Chondrocyte (in vitro differentiated cells): ENCODE measurements at regions not wholly inside any gene's neighbourhood (a gene's known extent, or its start where the extent isn't known, plus 50 kb on each side); places are given as distances from the start of the nearest gene placed in this dataset.

Source experiments
- DNase-seq: peaks from one replicate; pipeline ENCODE4 v3.0.0; 2021; ENCODE audit warnings: mixed read lengths, low spot score
- H3K27ac Mint-ChIP-seq: one replicate; pipeline ENCODE4 v1.8.0; 2021; ENCODE audit warnings: mild to moderate bottlenecking, moderate library complexity, mixed read lengths; ENCODE audit not compliant: unreplicated experiment
- H3K27me3 Mint-ChIP-seq: 2 replicates; pipeline ENCODE4 v1.8.0; 2021; ENCODE audit warnings: low read depth, mixed read lengths
- H3K36me3 Mint-ChIP-seq: 2 replicates; pipeline ENCODE4 v1.8.0; 2021; ENCODE audit warnings: low read depth, mixed read lengths
- H3K4me1 Mint-ChIP-seq: 2 replicates; pipeline ENCODE4 v1.8.0; 2021; ENCODE audit warnings: low read depth, mild to moderate bottlenecking, mixed read lengths
- H3K4me3 Mint-ChIP-seq: one replicate; pipeline ENCODE4 v1.8.0; 2021; ENCODE audit warnings: mild to moderate bottlenecking, moderate library complexity, mixed read lengths; ENCODE audit not compliant: unreplicated experiment
- H3K9me3 Mint-ChIP-seq: 2 replicates; pipeline ENCODE4 v1.8.0; 2021; ENCODE audit warnings: low read depth, mixed read lengths
- TF ChIP-seq, protein P1 (sequence below): fragments of 200-600 bp; sonication (generic); IDR thresholded peaks from 2 replicates; pipeline ENCODE4 v1.5.0; 2021; ENCODE audit warnings: antibody characterized with exemption, mild to moderate bottlenecking, moderate library complexity

DNA sequence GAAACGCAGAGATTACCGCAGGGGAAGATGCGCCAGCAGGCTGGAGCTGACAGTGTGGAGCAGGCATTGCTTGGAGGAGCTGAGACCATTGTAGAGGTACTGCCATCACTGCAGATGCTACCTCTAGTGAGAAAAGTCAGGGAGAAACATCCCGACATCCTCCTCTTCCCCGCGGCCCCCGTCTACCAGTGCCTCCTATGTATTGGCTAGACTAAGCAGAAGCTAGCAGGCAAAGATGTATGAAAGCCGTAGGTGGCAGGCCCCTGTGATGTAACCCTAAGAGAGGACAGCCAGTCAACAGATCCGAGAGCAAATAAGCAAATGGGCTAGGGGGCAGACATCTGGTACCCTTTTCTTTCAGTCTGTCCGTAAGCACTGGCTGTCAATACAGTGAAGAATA, 115.5 kb upstream of the ACTBL2 start:
- TF ChIP-seq, protein P1, sequence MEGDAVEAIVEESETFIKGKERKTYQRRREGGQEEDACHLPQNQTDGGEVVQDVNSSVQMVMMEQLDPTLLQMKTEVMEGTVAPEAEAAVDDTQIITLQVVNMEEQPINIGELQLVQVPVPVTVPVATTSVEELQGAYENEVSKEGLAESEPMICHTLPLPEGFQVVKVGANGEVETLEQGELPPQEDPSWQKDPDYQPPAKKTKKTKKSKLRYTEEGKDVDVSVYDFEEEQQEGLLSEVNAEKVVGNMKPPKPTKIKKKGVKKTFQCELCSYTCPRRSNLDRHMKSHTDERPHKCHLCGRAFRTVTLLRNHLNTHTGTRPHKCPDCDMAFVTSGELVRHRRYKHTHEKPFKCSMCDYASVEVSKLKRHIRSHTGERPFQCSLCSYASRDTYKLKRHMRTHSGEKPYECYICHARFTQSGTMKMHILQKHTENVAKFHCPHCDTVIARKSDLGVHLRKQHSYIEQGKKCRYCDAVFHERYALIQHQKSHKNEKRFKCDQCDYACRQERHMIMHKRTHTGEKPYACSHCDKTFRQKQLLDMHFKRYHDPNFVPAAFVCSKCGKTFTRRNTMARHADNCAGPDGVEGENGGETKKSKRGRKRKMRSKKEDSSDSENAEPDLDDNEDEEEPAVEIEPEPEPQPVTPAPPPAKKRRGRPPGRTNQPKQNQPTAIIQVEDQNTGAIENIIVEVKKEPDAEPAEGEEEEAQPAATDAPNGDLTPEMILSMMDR: no peak
- no peak for DNase-seq
- H3K27ac Mint-ChIP-seq: no peak overlapping the region

DNA sequence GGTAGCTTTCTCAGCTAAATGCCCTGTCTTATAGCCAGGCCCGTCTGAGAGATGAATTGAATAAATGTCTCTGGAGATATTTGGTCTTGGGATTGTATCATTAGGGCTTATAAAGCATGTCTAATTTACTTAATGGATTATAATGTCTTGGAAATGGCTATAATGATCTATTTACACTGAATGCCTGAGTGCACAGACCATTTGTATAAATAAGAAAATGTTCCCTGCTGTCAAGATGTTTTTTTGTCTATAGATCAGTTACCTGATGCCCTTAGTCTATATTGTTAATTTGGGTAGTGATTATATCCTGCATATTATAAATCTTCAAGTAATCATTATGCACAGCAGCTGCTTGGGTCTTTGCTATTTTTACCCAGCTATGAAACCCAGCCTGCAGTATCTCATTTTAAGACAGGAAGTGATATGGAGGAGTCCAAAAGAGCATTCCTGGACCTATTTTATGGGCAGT, 112.9 kb upstream of the ACTBL2 start:
- no peaks in the 10 kb centered on the region for H3K27me3 Mint-ChIP-seq
- TF ChIP-seq, protein P1: no peak
- H3K27ac Mint-ChIP-seq: no peak overlapping the region
- H3K9me3 Mint-ChIP-seq: no peaks in the 10 kb centered on the region
- no peaks in the 10 kb centered on the region for H3K4me1 Mint-ChIP-seq
- H3K36me3 Mint-ChIP-seq: no peaks in the 10 kb centered on the region
- H3K4me3 Mint-ChIP-seq: no peak overlapping the region
- no peak for DNase-seq

More for the DNA sequence above, 115.5 kb upstream of the ACTBL2 start:
- H3K36me3 Mint-ChIP-seq: no peaks in the 10 kb centered on the region
- peaks cover 1% of the 10 kb centered on the region for H3K27me3 Mint-ChIP-seq
- H3K9me3 Mint-ChIP-seq: no peaks in the 10 kb centered on the region
- H3K4me3 Mint-ChIP-seq: no peak overlapping the region
- H3K4me1 Mint-ChIP-seq: no peaks in the 10 kb centered on the region

DNA sequence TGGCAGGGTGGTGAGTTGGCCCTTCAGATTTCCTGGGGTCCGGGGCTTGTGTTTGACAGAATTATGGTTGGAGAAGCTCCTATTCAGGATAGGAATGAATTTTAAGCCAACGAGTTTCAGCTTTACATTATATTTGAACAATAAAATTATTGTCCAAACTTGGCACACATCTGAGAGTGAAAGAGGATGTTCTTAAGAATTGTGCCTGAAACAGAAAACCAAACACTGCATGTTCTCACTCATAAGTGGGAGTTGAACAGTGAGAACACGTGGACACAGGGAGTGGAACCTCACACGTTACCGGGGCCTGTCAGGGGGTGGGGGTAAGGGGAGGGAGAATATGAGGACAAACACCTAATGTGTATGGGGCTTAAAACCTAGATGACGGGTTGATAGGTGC, 111.8 kb upstream of the ACTBL2 start:
- Mint-ChIP-seq H3K36me3 (no peaks in the 10 kb centered on the region), H3K4me3 (no peak overlapping the region), H3K27ac (no peak overlapping the region), H3K27me3 (no peaks in the 10 kb centered on the region), H3K4me1 (no peaks in the 10 kb centered on the region), H3K9me3 (no peaks in the 10 kb centered on the region)
- no peak for DNase-seq
- TF ChIP-seq, protein P1: no peak

DNA sequence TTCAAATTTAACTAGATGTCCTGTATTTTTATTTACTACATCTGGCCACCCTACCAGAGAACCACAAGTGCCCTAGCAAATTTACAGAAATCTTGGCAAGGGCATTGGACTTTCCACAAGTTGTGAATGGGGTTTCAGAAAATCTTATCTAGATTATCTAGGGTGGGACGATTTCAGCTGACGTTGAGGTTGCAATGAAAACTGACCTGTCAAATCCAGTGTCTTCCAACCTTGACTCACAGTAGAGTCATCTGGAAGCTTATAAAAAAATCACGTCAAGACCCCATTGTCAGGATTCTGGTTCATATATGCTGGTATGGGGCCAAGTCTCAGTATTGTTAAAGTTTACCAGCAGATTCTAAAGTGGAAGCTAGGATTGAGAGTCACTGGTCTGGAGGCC, 109.6 kb upstream of the ACTBL2 start:
- Mint-ChIP-seq H3K36me3 (no peaks in the 10 kb centered on the region), H3K27ac (no peak overlapping the region), H3K27me3 (no peaks in the 10 kb centered on the region), H3K9me3 (peaks cover 3% of the 10 kb centered on the region), H3K4me1 (no peaks in the 10 kb centered on the region), H3K4me3 (no peak overlapping the region)
- no peak for DNase-seq
- TF ChIP-seq, protein P1: no peak

DNA sequence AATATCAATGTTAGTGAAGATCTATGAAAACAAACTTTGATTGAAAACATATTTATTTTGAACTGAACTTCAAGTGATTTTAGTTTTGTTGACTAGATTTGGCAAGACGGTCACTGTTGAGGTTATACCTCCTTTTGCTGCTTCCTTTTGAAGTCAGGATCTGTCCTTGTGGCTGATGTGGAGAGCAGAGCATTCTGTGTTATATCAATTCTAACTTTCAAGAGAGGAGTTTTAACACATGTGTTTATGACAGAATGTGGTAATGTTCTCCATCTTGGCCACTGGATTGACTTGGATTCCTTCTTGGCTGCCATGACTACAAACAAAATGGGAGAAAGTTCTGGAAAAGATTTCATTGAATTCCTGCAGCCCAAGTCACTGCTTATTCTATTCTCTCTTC, 104.0 kb upstream of the ACTBL2 start:
- Mint-ChIP-seq H3K27me3 (no peaks in the 10 kb centered on the region), H3K9me3 (peaks cover 3% of the 10 kb centered on the region), H3K36me3 (no peaks in the 10 kb centered on the region), H3K4me1 (no peaks in the 10 kb centered on the region), H3K27ac (no peak overlapping the region), H3K4me3 (no peak overlapping the region)
- TF ChIP-seq, protein P1: no peak
- no peak for DNase-seq
